ENCODE measurements at regions not wholly inside any gene's neighbourhood (a gene's known extent, or its start where the extent isn't known, plus 50 kb on each side); places are given as distances from the start of the nearest gene placed in this dataset.

DNA sequence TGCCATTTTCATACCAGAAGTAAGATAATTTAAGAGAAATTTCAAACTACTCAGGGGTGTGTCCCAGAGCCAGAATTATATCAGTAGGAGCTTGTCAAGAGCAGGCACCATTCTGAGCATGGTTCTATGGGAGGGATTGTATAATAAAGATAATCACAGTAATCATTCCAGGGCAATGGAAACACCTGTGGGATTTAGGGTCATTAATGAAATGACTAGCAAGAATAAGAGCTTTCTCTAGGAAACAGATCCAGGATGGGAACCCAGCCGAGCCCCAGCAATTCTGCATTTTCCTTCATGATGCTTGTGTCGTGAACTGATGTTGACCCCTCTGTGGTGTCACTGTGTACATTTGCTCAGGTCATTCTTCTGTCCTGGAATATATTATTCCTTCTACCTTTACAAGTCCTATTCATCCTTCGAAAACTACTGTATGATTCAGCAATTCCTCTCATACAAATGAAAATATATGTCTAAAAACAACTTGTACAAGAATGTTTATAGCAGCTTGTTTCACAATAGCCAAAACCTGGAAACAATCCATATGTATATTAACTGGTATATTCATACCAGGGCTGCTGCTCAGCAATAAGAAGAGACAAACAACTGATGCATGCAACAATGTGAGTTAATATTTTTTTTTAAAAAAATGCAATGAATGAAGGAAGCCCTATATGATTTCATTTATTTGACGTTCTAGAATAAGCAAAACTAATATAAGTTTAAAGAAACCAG, 687.8 kb upstream of the KLHL29 start:
- DNase-seq, result no peak
- no peak overlapping the region for H3K27ac ChIP-seq (ENCODE audit: low read length)
- H4K20me1 ChIP-seq (ENCODE audit: insufficient read depth, low read length), result no peaks in the 10 kb centered on the region
- no peaks in the 10 kb centered on the region for H3K79me2 ChIP-seq (ENCODE audit: insufficient read depth, low read length)
- no peaks in the 10 kb centered on the region for H3K9me3 ChIP-seq (ENCODE audit: insufficient read depth, low read length, severe bottlenecking)
- no peaks in the 10 kb centered on the region for H3K36me3 ChIP-seq (ENCODE audit: insufficient read depth, low read length)
- H3K4me1 ChIP-seq (ENCODE audit: insufficient read depth, low read length), result no peaks in the 10 kb centered on the region
- ATAC-seq (ENCODE audit: insufficient read depth, low read depth), result no peak
- no peak overlapping the region for H3K4me2 ChIP-seq (ENCODE audit: insufficient read depth, low read length)
- H2AFZ ChIP-seq (ENCODE audit: low read depth, low read length), result no peak overlapping the region
- H3K4me3 ChIP-seq (ENCODE audit: low read depth in 1 of 2, low read length in 2 of 2), result no peak overlapping the region
- no peak overlapping the region for H3K9ac ChIP-seq (ENCODE audit: low read depth, low read length)
- H3K27me3 ChIP-seq (ENCODE audit: insufficient read depth, low read length, poor library complexity), result no peaks in the 10 kb centered on the region
- TF ChIP-seq, protein P1, sequence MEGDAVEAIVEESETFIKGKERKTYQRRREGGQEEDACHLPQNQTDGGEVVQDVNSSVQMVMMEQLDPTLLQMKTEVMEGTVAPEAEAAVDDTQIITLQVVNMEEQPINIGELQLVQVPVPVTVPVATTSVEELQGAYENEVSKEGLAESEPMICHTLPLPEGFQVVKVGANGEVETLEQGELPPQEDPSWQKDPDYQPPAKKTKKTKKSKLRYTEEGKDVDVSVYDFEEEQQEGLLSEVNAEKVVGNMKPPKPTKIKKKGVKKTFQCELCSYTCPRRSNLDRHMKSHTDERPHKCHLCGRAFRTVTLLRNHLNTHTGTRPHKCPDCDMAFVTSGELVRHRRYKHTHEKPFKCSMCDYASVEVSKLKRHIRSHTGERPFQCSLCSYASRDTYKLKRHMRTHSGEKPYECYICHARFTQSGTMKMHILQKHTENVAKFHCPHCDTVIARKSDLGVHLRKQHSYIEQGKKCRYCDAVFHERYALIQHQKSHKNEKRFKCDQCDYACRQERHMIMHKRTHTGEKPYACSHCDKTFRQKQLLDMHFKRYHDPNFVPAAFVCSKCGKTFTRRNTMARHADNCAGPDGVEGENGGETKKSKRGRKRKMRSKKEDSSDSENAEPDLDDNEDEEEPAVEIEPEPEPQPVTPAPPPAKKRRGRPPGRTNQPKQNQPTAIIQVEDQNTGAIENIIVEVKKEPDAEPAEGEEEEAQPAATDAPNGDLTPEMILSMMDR (IDR thresholded peaks at IDR 0.05; ENCODE audit: borderline replicate concordance, extremely low read depth, low read length, poor library complexity, severe bottlenecking), result no peak
- no peak for TF ChIP-seq EZH2 (IDR thresholded peaks at IDR 0.05; ENCODE audit: borderline replicate concordance, low read depth, low read length, severe bottlenecking)

DNA sequence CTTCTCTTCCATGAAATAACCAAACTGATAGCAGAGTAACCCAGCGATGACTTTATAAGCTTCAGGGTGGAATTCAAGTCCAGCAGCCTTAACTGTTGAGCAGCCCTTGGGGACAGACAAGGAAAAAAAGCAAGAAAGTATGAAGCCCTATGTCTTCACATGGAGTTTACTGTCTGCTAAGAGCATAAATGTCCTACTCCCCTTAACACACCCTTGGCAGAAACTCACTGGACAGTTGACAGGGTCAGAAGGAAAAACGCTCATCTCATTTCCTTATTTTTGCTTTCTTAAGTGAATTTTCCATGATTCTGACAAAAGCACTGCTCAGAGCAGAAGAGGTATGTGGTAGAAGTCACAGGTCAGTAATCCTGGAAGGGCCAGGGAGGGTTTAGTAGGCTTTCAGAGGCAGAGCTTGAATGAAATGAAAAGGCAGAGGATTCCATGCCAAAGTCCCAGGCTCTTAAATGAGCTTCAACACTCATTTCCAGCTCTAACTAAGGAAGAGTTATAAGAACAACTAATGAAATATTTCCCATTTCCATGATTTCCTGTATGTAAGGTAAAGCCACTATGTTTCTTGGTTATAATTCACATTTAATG, 683.3 kb upstream of the KLHL29 start:
- DNase-seq (no peak), ATAC-seq (ENCODE audit: insufficient read depth, low read depth) (no peak)
- H4K20me1 ChIP-seq (ENCODE audit: insufficient read depth, low read length), result no peaks in the 10 kb centered on the region
- no peak overlapping the region for H3K27ac ChIP-seq (ENCODE audit: low read length)
- H3K4me2 ChIP-seq (ENCODE audit: insufficient read depth, low read length), result no peak overlapping the region
- H2AFZ ChIP-seq (ENCODE audit: low read depth, low read length), result no peak overlapping the region
- no peaks in the 10 kb centered on the region for H3K4me1 ChIP-seq (ENCODE audit: insufficient read depth, low read length)
- no peaks in the 10 kb centered on the region for H3K36me3 ChIP-seq (ENCODE audit: insufficient read depth, low read length)
- TF ChIP-seq EZH2 (IDR thresholded peaks at IDR 0.05; ENCODE audit: borderline replicate concordance, low read depth, low read length, severe bottlenecking), result no peak
- TF ChIP-seq, protein P1 (IDR thresholded peaks at IDR 0.05; ENCODE audit: borderline replicate concordance, extremely low read depth, low read length, poor library complexity, severe bottlenecking), result no peak
- no peak overlapping the region for H3K4me3 ChIP-seq (ENCODE audit: low read depth in 1 of 2, low read length in 2 of 2)
- H3K79me2 ChIP-seq (ENCODE audit: insufficient read depth, low read length), result no peaks in the 10 kb centered on the region
- no peaks in the 10 kb centered on the region for H3K9me3 ChIP-seq (ENCODE audit: insufficient read depth, low read length, severe bottlenecking)
- H3K9ac ChIP-seq (ENCODE audit: low read depth, low read length), result no peak overlapping the region
- no peaks in the 10 kb centered on the region for H3K27me3 ChIP-seq (ENCODE audit: insufficient read depth, low read length, poor library complexity)

DNA sequence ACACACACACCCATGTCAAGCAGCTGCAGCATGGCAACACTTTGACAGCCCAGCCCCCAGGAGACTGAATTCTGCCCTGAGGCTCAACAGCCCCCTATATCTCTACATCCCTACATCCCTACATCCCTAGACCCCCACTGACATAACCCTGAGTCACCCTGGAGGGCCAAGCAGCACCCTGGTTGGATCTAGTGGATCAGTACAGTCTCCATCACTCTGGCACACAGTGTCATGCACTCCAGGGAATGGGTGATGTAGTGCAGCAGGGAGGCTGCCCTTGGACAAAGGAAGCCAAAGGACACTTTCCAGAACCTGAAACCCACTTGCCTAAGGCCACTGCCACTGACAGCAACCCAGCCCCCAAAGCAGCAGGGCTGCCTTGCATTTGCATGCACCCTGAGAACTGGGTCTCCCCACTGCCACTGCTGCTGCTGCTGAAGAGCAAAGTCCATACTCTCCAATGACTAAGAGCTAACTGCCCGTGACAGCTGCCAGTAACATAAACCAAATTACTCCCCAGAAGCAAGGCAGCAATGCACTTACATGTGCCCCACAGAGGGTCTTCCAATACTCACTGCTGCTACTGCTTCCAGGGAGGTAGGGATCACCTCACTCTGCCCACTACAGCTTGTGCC, 681.6 kb upstream of the KLHL29 start:
- no peaks in the 10 kb centered on the region for H3K79me2 ChIP-seq (ENCODE audit: insufficient read depth, low read length)
- H3K4me2 ChIP-seq (ENCODE audit: insufficient read depth, low read length), result no peak overlapping the region
- H3K4me3 ChIP-seq (ENCODE audit: low read depth in 1 of 2, low read length in 2 of 2), result no peak overlapping the region
- TF ChIP-seq EZH2 (IDR thresholded peaks at IDR 0.05; ENCODE audit: borderline replicate concordance, low read depth, low read length, severe bottlenecking), result no peak
- TF ChIP-seq, protein P1 (IDR thresholded peaks at IDR 0.05; ENCODE audit: borderline replicate concordance, extremely low read depth, low read length, poor library complexity, severe bottlenecking), result no peak
- ATAC-seq (ENCODE audit: insufficient read depth, low read depth) (no peak), DNase-seq (no peak)
- H3K9ac ChIP-seq (ENCODE audit: low read depth, low read length), result no peak overlapping the region
- H3K36me3 ChIP-seq (ENCODE audit: insufficient read depth, low read length), result no peaks in the 10 kb centered on the region
- H4K20me1 ChIP-seq (ENCODE audit: insufficient read depth, low read length), result no peaks in the 10 kb centered on the region
- H3K27me3 ChIP-seq (ENCODE audit: insufficient read depth, low read length, poor library complexity), result no peaks in the 10 kb centered on the region
- H3K9me3 ChIP-seq (ENCODE audit: insufficient read depth, low read length, severe bottlenecking), result no peaks in the 10 kb centered on the region
- no peaks in the 10 kb centered on the region for H3K4me1 ChIP-seq (ENCODE audit: insufficient read depth, low read length)
- no peak overlapping the region for H2AFZ ChIP-seq (ENCODE audit: low read depth, low read length)
- H3K27ac ChIP-seq (ENCODE audit: low read length), result no peak overlapping the region

Data from DND-41 (cell line).